NCI-H82 treated with DMSO at 0.1 percent for 48 hours (cell line): ENCODE measurements at regions not wholly inside any gene's neighbourhood (a gene's known extent, or its start where the extent isn't known, plus 50 kb on each side); places are given as distances from the start of the nearest gene placed in this dataset.

Experiments used
- DNase-seq: peaks from one replicate; lab custom pipeline; 2025; ENCODE audit not compliant: unreplicated experiment; lab: John Stamatoyannopoulos, UW

GRCh38 chr2:129144082-129144791 lies 825.6 kb upstream of the HS6ST1 start:
- DNase-seq = no peak

DNA sequence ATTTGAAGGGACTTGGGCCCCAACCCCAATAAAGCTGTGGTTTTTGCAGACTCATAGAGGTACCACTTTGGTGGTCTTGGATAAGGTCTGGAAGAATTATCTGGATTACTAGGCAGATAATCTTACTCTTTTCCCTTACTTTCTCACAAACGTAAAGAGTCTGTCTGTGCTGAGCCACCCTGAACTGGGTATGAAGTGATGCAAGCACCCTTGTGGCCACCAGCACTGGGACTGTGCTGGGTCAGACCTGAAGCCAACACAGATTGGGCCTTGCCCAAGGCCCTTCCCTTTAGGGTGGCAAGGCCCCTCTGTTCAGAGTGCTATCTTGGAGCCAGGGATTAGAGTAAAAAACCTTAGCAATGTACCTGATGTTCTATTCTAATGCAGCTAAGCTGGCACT lies 827.0 kb upstream of the RAB6C start:
- no peak for DNase-seq

GRCh38 chr2:129160879-129161278 lies 818.6 kb upstream of the RAB6C start:
- no peak for DNase-seq

DNA sequence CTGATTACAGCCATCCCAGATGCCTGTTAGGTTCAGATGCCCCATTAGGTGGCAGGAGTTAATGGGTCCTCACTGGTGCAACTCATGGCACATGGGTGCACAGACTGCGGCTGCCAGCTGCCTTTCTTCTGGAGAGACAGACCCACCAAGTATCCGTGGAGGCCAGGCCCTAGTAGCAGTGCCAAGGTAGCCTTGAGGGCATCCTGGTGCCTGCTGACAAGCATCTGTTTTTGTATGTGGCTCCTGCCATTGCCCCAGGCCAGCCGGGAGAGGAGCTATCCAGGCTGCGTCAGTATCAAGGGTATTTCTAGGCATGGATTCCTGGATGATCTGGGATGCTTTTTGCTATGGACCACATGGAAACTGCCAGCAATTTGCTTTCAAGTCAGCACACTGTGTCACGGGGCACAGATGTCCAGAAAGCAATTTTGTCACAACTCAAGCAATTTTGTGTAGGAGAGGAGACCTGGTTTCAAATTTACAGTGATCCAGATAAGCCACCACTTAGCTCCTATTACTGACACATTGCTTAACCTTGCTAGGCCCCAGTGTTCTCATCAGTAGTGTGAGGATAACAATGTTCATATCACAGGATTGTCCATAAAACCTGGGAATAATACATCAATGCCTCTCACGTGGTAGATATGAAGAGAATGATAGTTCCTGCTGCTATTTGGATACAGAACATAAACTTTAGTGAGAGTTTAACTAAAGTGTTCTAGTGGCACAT lies 815.1 kb upstream of the RAB6C start:
- DNase-seq = no peak

- no peak for DNase-seq
Measured at GRCh38 chr2:129165006-129165405, 814.5 kb upstream of the RAB6C start.

GRCh38 chr2:129167456-129167855 lies 812.0 kb upstream of the RAB6C start:
- DNase-seq = no peak

- DNase-seq = no peak
Measured at GRCh38 chr2:129170570-129170969, 808.9 kb upstream of the RAB6C start.

- DNase-seq = no peak
Measured at GRCh38 chr2:129174143-129174542, 805.3 kb upstream of the RAB6C start.

DNA sequence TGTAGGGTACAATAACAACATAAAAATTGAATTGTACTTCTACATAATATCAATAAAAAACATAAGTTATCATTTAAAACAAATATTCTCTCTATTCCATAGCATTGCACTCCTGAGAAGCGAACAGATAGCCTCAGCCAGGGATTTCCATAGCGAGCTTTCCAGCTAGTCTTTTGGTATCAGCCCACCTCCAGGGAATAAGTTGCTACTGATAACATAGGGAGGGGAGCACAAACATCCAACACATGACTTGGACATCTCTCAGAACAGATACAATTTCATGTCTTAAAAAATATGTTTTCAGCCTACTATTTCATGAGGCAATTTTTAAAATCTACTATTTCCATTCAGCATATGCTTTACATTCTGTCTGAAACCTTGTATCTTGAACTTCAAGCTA lies 804.4 kb upstream of the RAB6C start:
- no peak for DNase-seq

DNA sequence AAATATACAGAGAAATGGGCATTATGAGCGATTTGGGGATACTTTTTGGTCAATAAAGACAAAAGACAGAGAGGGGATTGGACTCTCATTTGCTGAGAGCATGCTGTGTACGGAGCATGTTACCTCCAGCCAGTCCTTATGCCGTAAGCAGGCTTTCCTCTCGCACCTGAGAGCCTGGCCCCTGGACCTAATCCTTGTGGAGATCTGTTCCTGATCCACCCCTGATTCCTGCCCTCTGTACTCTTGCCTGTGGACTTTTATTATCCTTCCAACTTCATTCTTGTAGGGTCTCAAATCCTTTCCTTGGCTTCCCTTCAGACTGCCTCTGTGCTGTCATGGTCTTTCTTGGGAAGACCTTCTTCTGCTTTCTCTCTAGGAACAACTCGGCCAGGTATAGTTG lies 803.1 kb upstream of the RAB6C start:
- DNase-seq = no peak

GRCh38 chr2:129178356-129178755 lies 801.1 kb upstream of the RAB6C start:
- no peak for DNase-seq

- DNase-seq = no peak
Measured at GRCh38 chr2:129179199-129179598, 800.3 kb upstream of the RAB6C start.

DNA sequence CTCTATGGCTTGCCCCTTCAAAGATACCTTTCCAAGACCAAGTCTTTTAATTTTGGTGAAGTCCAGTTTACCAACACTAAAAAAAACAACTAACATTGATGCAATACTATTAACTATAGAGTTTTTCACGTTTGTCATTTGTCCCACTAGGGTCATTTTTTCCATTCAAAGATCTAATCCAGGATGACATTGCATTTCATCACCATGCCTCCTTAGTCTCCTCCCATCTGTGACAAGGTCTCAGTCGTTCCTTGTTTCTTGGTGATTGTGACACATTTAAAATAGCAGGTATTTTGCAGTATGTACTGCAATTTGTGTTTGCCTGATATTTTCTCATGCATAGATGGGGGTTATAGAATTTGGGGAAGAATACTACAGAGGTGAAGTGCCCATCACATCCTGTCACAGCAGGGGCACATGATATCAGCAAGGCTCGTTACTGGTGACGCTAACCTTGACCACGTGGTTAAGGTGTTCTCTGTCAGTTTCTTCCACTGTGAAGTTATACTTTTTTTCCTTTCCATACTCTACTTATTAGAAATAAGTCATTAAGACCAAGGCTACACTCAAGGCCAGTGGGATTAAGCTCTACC lies 799.2 kb upstream of the RAB6C start:
- no peak for DNase-seq

- DNase-seq = no peak
Measured at GRCh38 chr2:129181433-129181832, 798.0 kb upstream of the RAB6C start.

GRCh38 chr2:129181963-129182362 lies 797.5 kb upstream of the RAB6C start:
- DNase-seq = no peak

- DNase-seq = no peak
Measured at GRCh38 chr2:129187343-129187742, 792.1 kb upstream of the RAB6C start.

DNA sequence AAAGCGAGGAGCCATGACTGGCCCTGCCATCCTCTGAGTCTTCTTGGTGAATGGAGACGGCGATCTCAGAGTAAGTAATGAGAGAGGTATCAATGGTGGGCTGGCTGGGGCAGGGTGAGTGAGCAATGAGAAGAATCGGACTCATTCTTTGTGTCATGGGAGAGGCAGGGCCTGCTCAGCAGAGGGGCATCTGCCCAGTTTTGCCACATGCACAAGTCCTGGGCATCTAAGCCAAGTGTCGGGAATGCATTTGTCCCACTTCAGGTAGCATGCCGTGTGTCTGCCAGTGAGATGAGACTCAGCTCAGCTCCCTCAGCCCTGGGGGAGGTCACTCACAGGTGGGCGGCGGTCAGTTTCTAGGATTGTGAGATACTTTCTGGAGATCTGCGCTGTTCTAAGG lies 791.0 kb upstream of the RAB6C start:
- DNase-seq = no peak

DNA sequence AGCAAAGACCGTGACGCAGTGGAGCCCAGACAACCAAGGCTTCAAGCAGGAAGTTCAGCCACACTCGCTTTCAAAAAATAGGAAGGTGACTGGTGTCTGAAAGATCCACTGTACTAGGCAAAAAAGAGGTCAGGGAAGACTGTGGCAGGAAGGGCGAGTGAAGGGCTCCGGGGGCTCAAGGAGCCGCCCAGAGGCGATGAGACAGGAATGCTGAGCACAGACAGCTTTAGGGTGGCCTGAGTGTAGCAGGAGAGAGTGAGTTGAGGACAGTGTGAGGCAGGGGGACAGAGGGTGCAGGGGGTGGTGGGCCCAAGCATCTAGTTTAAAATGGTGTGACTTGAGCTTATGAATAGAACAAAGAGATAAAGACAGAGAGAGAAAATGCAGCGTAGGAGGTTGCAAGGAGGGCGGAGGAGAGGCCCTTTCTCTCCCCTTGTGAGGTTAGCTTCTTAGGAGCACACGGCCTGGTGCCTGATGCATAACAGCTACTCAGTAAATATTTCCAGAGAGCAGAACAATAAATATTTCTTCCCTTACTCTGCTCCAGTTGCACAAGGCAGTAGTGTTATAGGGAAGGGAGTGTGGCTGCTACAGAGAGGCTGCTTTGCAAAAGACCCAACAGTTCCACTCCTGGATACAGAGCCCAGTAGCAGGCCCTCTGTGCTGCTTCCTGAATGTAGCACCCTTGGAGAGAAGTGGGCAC lies 789.7 kb upstream of the RAB6C start:
- DNase-seq = no peak

DNA sequence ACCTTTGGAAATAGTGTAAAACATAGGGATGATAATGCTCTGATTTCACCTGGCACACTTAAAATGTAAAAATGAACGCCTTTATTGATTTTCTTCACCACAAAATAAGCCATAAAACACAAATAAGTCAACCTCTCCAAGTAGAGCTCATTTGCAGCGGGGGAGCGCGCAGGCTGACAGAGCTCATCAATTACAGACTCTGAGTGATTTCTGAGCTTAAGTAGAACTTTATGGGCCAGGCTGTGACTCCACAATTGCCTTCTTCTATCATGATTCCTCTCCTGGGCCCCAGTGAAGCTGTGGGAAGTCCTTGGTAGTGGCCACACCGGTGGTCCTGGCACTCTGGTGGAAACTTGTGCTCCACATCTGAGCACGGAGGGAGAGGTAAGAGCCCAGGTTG lies 789.0 kb upstream of the RAB6C start:
- DNase-seq = no peak

- no peak for DNase-seq
Measured at GRCh38 chr2:129191530-129191929, 787.9 kb upstream of the RAB6C start.

- DNase-seq = no peak
Measured at GRCh38 chr2:129192117-129192516, 787.3 kb upstream of the RAB6C start.

DNA sequence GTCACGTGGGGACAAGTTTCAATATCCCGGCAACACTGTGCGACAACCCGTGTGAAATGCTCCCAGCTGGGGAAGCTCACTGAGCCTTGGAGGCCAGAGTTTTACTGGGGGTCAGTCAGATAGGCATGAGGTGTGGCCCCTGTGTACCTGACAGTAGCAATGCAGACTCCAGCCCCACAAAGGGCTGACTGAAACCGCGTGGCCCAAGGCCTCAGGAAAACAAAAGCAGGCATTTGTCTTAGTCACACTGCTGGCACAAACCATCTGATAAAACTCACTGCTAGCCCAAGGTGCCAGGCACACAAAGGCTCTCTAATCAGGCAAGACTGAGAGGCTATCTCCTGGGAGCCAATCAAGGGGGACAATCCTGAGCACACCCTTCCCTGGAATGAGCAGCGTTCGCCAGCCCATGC lies 786.6 kb upstream of the RAB6C start:
- DNase-seq = no peak
